ENCODE measurements at regions not wholly inside any gene's neighbourhood (a gene's known extent, or its start where the extent isn't known, plus 50 kb on each side); places are given as distances from the start of the nearest gene placed in this dataset.
"Not testable (repeated sequence)": the region's sequence is repeated elsewhere in the genome, so short reads cannot be mapped to it uniquely, and the experiment has no call there.

DNA sequence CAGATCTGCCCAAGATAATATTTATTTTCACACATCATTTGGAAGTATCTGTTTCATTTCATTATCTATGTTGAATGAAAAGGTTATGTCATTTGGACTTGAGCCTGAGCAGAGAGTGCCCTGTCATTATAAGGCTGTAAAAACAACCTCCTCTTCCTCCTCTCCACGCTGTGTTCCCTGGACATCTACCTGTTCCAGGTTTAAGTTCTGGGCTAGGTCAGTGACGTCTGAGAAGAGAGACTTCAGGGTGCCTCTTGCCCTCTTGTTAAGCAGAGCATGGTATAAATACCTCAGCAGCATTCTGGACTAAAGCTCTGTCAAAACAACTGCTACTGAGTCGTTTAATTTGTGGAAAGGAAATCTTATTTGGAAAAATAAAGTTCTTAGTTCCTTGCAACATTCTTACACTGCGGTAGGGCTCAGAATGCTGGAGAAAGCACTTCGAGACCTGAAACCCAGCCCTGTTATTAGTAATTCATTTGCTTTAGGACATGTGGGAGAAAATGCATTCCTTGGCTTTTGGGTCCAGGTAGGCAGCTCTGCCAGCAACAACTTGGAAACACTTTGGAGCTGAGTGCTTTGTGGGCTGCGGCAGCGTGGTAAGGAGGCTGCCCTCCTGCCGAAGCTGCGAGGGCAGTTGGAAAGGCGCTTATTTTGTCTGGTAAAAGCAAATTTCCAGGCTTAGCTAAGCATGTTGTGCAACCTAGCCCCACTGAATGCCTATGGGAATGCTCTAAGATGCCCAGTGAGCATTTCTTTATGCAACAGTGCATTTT is 91.8 kb upstream of the NEDD4L start:
- no peak for DNase-seq

DNA sequence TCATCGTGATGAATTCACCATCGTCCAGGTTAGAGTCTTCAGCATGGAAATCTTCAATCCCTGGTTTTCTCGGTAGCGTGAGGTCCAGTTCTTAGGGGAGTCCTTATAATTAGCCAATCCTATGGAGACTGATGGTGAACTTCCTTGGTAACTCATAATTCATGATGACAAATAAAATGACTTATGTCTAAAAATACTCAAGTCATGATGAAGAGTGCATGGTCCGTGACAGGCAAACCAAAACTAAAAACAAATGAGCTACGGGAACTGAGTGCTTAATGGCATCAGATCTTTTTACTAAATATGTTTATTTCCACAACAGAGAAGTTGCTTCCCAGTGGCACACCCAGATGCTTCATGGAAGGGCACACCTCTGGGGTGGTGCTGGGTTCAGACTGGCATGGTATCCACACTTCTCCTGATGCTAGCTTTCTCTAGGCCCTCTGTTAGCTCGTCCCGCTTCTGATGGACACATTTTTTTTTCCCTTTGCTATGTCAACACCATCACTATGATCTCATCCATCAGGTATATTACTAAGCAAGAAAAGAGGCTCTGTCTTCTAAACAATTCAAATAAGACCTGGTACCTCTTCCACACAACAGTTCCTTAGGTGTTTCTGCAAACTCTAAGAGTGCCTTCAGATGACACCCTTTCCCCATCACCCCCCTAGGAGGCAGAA is 92.8 kb upstream of the NEDD4L start:
- no peak for DNase-seq

GRCh38 chr18:57950542-57950941 is 93.5 kb upstream of the NEDD4L start:
- no peak for DNase-seq

DNA sequence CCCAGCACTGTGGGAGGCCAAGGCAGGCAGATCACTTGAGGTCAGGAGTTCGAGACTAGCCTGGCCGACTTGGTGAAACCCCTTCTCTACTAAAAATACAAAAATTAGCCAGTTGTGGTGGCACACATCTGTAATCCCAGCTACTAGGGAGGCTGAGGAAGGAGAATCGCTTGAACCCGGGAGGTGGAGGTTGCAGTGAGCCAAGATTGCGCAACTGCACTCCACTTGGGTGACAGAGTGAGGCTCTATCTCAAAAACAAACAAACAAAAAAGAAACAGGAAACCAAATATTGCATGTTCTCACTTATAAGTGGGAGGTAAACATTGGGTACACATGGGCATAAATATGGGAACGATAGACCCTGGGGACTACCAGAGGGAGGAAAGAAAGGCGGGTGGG is 94.7 kb upstream of the NEDD4L start:
- DNase-seq: not testable (repeated sequence)

GRCh38 chr18:57947117-57947516 is 96.9 kb upstream of the NEDD4L start:
- no peak for DNase-seq

- no peak for DNase-seq
Measured at GRCh38 chr18:57943723-57944122, 100.3 kb upstream of the NEDD4L start.

GRCh38 chr18:57942493-57942892 is 101.5 kb upstream of the NEDD4L start:
- no peak for DNase-seq

DNA sequence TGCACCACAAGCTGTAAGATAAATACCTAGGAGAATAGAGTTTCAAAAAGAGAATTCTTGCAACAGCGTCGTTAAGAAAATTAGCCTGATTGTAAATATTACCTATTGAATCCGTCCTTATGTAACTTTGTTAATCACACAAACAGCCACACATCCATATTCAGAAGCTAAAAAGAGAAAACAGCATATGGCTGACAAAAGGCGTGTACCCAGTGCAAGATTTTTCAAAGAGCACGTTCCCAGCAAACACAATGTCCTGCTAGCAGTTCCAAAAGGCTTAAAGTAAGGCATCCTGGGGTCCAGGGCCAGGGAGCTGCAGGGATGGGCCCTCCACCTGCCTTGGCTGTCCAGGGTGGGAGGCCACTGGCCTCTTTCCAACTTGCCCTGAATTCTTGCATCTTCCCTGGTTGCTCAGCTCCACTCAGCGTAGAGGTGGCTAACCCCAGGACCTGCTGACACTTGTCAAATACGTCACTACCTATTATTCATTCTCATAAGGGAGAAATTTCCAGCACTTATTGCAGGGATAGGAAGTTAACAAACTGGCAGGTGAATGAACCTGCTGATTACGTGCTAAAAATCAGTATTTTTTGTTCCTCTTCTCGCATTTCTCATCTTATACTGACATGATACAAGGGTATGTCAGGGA is 102.1 kb upstream of the NEDD4L start:
- DNase-seq: no peak

DNA sequence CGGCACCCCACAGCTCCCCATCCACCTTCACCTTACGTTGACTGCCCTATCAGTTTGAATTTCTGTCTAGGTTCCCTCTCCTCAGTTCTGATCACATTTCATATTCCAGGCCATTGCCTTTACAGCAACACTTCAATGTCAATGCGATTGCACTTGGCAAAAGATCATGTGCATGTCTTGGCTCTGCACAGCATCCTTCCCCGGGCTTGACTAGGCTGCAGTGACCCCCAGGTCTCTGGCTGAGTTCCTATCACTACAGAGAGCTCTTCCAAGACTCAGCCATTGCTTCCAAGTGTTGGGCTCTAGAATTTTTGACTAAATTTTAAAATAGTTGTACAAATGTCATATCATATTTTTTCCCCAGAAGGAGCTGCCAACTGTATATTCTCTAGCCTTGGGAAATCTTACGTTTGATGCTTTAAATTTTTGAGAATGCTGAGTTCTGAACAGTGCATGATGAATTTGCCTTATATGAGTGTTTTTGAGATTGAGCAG is 103.8 kb upstream of the NEDD4L start:
- DNase-seq: no peak

- not testable (repeated sequence) for DNase-seq
Measured at GRCh38 chr18:57934375-57934774, 109.7 kb upstream of the NEDD4L start.

DNA sequence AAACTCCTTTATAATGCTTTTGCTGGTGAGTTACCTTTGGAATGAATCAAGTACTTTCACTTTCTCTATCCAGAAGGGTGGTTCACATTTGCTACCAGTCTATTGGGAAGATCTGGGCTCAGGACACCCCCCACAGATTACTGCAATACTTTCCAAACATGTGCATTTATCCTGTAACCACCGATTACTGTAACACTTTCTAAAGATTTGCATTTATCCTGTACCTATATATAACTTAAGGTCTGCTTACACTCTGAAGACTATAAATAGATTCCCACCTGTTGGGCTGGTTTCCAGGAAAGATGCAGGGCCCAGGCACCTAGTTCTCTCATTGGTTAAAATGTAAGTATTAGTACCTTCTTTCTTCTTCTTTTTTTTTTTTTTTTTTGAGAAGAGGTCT is 113.0 kb upstream of the NEDD4L start:
- no peak for DNase-seq

DNA sequence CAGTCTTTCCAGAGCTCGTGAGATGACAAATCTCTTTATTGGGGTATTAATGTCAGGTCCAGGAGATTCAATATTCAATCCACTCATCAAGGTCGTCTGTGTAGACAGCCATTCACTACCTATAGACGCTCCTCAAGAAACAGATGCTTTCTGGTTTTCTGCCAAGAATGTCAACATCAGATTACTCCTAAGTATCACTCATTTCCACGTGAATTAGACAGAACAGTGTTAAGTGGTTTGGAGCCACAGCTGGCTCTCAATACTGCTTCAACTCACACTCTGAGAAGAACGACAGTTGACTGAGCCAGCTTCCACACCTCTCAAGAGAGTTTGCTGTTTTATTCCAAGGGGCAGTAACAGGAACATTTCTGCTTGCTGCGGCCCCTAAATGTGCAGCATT is 113.5 kb upstream of the NEDD4L start:
- no peak for DNase-seq

DNA sequence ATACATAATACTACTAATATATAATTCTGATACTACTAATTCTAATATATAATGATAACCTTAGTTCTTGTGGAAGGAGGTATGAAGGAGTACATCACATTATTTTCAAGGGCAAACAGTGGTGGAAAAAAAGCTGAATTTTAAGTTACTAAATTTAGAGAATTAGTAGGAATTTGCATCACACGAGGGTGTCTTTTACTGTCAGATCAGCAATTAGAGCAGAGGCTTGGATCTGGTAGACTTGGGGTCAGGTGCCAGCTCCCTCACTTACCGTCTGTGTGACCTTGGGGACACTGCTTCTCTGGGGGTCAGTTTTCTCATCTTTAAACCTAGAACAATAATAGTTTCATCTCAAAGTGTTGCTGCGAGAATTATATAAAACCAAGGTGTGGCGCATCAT is 114.1 kb upstream of the NEDD4L start:
- DNase-seq: no peak

DNA sequence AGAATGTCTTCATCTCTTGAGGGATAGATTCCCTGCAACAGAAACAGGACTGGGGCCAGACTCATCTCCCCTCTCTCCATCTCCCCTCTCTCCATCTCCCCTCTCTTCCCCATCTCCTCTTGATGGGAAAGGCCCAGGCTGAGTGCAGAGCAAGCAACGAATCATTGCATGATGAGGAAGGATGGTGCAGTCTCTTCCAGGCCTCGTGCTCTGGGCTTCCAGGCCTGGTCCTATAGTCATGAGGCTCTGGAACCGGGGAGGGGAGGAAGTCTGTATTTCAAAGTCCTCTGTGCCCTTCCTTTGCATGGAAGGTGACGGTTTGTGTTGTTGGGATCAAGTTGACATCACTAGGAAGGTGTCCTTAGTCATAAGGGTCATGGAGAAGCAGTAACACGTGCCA is 115.6 kb upstream of the NEDD4L start:
- no peak for DNase-seq

DNA sequence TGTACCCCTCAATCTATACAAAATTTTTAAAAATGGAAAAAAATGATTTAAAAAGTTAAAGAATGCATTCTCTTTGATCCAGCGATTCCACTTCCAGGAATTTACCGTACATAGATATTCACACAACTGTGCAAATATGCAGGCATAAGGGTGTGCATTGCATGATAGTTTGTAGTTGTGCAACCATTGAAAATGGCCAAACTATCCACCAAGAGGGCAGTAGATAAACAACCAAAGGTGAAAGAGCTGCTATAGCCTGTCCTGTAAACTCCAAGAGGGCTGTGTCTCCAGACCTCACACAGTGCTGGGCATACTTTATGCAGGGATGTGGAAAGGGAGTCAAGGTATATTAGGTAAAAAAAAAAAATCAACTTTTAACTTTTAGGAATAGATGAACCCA is 116.5 kb upstream of the NEDD4L start:
- DNase-seq: no peak

DNA sequence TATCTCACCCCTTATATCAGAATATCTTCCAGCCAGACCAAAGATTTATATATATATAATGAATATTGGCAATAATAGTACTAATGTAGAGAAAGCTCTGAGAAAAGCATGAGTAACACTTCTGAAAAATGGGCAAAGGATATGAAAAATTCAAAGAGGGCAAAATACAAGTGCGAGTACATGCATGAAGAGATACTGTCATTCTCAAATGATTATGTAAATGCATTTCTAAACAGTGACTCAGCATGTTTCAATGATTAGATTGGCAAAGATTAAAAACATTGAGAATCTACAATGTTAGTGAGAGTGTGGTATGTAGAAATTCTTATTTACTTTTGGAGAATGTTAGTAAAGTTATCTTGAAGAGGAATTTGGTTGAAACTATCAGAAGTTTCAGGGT is 118.3 kb upstream of the NEDD4L start:
- no peak for DNase-seq

DNA sequence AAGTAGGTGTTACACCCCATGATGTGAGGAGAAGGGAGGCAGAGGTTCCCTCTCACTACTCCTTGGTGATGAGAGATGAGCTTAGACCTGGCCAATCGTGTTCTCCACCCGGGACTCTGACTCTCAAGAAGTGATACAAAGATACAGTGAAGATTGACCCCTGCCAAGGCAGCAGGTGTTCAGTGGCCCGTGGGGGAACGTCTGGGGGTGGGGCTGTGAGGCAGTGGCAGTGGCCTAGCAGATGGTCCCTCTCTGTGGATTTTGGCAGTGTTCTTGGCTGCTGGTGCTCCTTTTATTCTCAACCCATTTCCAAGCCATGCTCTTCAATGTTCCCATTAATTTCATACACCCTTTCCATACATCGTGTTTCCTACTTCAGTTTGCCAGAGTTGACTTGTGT is 120.4 kb upstream of the NEDD4L start:
- no peak for DNase-seq

- DNase-seq: no peak
Measured at GRCh38 chr18:57922885-57923284, 119.8 kb upstream of the ATP8B1 start.

DNA sequence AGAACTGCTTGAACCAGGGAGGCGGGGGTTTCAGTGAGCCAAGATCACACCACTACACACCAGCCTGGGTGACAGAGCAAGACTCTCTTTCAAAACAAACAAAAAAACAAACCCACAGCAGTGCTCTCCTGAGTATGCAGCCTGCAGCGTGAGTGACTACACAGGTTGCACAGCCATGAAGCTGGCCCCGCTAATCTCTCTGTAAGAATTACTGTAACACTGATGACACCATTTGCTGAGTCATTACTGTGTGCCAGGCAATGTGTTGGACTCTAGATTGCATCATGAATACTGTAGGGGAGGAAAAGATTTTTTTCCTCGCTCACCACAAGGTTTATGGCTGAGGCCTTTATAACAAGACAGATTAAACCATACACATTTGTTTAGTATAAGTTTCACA is 118.6 kb upstream of the ATP8B1 start:
- DNase-seq: no peak

- no peak for DNase-seq
Measured at GRCh38 chr18:57920036-57920435, 116.9 kb upstream of the ATP8B1 start.

DNA sequence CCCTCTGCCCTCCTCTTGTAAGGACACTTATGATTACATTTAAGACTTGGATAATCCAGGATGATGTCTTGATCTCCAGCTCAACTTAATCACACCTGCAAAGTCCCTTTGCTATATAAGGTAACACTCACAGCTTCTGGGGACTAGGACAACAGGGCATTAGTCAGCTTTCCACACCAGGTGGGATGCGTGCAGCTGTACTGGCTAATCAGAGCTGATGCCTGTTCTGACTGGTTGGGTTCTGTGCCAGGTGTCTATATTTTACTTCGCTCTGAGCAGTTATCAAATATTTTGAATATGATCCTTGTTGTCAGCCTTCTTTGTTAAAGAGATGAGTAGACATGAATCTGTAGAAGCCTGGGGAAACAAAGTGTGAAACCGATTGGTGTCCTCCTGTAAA is 115.5 kb upstream of the ATP8B1 start:
- DNase-seq: no peak

DNA sequence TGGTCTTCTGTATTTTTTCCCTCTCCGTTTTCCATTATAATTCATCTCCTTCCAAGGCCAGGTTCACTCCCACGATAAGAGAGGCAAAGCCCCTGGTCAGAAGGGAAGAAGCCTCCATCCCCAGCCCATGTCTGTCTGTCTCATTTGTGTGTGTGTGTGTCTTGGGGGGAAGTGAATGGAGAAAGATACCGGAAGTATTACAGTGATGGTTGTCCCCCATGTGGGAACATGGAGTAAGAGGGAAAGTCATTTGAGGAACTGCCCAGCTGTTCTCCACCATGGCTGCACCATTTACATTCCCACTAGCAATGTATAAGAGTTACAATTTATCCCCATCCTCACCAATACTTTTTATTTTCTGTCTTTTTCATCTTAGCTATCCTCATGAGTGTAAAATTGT is 113.6 kb upstream of the ATP8B1 start:
- no peak for DNase-seq

DNA sequence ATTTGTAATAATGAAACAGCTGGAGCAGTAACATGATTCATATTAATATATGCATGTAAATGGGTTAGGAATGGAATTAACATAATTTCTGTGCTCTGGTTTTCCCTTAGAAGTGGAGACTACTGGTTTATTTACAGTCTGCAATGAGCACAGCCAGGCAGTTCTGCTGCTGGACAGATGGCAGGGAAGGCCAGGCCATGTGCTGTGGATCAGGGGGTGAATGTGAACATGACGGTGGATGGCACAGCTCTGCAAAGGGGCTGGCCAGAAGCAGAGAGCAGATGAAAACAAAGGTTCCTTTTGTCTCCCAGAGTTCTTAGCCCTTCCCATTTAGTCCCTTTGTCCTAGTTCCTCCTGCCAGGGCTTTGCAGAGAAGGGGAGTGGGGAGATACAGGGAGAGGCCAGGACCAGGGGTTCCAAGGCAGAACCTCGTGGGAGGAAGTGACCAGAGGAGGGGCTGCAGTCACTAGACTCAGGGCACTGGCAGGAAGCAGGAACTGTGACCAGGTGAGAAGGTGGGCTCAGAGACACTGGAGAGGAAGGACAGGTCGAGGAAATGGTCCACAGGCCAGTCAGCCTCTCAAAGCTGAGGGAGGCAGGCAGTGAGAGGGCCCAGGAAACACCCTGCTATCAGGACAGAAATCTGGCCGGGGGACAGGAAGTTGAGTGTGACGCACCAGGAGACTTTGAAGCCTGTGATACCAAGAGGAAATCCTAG is 112.9 kb upstream of the ATP8B1 start:
- no peak for DNase-seq

Measured in activated CD4-positive, alpha-beta T cell treated with anti-CD3 and anti-CD28 coated beads, Interleukin-2, amount 50 U/mL, for 48 hours (primary cell).